ENCODE measurements at regions not wholly inside any gene's neighbourhood (a gene's known extent, or its start where the extent isn't known, plus 50 kb on each side); places are given as distances from the start of the nearest gene placed in this dataset.

- no peak for DNase-seq
Measured at GRCh38 chr15:47397655-47398054, 319.6 kb upstream of the SEMA6D start.

- DNase-seq, result no peak
Measured at GRCh38 chr15:47398132-47398531, 319.2 kb upstream of the SEMA6D start.

DNA sequence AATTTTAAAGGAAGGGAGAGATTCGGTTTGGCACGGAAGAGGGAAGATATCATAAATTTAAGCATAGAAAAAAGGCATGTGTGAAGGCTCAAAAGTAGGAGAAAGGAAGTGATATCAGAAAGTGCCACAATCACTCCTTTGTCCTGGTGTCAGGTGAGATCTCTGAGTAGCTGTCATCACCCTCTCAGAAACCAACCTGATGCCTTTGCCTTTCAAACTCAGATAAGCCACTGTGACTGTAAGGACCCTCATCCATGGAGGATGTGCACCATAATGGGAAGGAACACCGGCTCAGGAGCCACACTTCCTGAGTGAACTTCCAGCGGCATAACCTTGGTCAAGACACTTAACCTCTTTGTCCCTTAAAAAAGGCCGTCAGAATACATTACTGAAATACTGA is 318.7 kb upstream of the SEMA6D start:
- no peak for DNase-seq

DNA sequence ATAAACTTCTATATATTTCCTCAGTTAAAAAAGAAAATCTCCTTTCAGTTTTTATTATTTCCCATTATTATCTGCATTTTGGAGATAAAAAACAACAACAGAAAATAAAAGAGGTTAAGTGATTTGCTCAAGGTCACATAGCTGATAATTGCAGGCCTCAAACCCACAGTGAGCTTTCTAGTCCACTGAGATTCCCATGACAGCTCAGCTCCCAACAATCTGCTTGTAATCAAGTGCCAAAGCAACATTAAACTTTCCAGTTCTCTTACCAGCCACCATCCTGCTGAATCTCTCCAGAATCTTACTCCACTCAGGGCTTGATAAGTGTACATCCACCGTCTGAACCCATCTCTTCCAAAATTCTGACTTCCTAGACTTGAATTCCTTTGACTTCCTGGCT is 318.2 kb upstream of the SEMA6D start:
- no peak for DNase-seq

GRCh38 chr15:47400603-47401002 is 316.7 kb upstream of the SEMA6D start:
- no peak for DNase-seq

DNA sequence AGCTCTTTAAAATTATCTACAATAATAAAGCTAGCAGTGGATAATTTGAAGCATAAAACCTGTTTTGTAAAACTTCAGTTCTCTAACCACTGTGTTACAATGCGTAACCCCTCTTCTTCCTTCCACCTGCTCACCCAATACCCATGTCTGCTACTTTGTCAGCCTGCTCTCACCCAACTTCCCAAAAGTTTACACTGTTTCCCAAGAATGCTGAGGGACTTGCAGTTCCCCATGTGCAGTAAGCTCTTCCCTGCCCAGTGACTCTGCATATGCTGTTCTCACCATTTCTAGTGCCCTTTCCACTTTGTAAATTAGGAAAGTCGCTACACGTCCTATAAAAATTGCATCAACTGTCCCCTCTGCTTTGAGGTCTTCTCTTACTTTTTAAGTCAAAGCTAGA is 315.9 kb upstream of the SEMA6D start:
- DNase-seq, result no peak

DNA sequence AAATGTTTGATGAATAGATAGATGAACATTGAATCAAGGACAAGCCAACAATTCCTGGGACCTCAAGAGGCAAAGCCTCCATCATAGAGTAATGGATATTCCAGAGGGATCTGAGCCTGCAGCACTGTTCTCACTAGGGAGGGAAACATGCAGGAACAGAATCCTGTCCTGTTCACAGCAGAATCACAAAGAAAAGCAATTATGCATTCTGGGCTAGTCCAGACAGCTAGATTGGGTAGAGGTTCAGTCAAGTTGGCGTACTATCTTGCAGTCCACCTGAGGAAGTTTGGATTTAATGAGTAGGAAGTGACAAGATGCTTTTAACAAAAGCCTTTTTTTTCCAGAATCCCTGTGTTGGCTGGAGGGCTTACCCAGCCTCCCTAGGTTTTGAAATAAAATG is 314.5 kb upstream of the SEMA6D start:
- no peak for DNase-seq

DNA sequence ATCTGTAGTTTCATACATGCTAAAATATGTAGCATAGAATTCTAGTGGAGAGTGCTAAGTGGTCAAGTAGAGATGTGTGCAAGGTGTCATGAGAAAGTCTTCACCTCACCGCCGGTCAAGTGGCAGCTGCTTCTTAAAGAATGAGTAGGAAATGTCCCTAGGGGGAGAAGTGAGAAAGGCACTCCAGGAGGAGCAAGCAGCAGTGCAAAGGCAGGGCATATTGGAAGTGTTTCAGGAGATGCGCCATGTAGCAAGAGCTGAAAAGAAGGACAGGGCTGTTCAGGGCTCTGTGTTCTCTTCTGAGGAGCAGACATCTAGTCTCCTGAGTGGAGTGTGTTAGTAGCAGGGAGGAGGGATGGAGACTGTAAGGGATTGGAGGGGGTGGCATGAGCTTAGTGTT is 312.4 kb upstream of the SEMA6D start:
- no peak for DNase-seq

GRCh38 chr15:47405365-47406162 is 311.7 kb upstream of the SEMA6D start:
- DNase-seq, result no peak

DNA sequence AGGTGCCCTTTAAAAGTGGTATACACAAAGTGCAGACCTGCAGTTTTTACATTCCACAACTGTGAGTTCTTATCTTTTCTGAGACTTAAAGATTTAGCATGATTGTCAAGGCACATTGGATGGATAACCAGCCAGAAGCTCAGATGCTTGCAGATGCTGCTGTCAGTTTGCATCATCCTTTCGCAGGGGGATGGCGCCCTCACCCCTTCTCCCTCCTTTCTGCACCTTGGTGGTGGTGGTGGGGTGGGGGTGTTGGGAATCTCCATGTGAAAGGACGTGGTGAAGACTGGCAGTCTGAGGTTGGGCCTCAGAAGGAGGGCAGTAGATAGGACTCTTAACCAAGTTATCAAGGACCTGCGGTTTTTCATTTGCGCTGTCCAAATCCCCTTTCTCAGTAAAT is 309.6 kb upstream of the SEMA6D start:
- no peak for DNase-seq

DNA sequence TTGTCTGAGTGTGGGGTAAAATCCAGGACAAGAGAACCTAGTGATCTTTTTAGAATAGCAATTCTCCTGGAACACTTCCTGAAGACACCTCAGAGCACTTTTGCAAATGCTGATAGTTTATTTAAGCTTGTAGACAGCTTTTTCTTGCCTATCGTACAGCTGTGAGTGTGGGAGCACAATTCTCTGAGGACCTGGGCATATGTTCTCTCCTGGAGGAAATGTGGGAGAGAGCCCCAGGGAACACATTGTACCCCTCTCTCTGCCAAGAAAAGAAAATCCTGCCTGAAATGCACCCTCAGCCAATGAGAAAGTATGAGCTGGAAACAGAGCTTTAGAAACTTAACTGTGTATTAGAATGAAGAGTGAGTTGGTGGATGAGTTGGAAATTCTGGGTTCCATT is 308.3 kb upstream of the SEMA6D start:
- DNase-seq, result no peak

GRCh38 chr15:47409600-47409999 is 307.7 kb upstream of the SEMA6D start:
- no peak for DNase-seq

GRCh38 chr15:47410247-47410646 is 307.1 kb upstream of the SEMA6D start:
- DNase-seq, result no peak

GRCh38 chr15:47411733-47412132 is 305.6 kb upstream of the SEMA6D start:
- no peak for DNase-seq

DNA sequence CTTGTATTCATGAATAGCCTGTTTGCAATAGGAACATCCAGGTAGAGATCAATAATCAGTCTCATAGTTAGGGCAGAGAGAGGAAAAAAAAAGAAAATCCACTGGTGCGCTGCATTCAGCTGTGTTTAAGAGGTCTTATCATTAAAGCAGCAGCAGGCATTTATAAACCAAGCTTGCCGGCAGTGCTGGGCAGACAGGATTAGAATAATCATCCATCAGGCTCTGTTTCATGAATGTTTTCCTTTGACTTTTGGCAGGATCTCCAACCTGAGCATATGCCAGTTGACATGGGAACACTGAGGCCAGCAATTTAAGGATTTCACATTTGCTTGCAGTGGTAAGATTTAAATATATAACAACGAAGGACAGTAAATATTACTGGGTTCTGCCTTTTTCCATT is 305.2 kb upstream of the SEMA6D start:
- DNase-seq, result no peak

- no peak for DNase-seq
Measured at GRCh38 chr15:47412802-47413201, 304.5 kb upstream of the SEMA6D start.

- no peak for DNase-seq
Measured at GRCh38 chr15:47414207-47414606, 303.1 kb upstream of the SEMA6D start.

GRCh38 chr15:47415539-47415971 is 301.8 kb upstream of the SEMA6D start:
- no peak for DNase-seq

GRCh38 chr15:47422881-47423665 is 294.2 kb upstream of the SEMA6D start:
- no peak for DNase-seq

- no peak for DNase-seq
Measured at GRCh38 chr15:47427463-47427862, 289.8 kb upstream of the SEMA6D start.

- DNase-seq, result no peak
Measured at GRCh38 chr15:47429376-47429775, 287.9 kb upstream of the SEMA6D start.

DNA sequence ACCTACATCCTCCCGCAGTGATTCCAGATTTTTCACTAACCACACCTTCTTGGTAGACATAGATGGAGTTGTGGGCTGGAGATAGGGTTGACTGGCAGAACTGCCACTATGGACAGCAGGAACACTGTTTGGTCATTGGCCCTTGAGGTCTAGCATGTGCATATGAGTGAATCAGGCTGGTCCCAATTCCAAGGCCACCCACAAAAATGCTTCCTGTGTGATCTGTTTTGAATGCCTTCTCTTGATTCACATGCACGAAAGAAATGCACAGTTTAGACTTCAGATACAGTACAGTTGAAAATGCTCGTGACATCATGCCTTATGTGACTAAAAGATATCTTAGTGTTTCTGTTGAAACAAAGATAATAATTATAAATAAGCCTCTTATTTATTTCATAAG is 285.8 kb upstream of the SEMA6D start:
- no peak for DNase-seq

- no peak for DNase-seq
Measured at GRCh38 chr15:47432826-47433225, 284.5 kb upstream of the SEMA6D start.

DNA sequence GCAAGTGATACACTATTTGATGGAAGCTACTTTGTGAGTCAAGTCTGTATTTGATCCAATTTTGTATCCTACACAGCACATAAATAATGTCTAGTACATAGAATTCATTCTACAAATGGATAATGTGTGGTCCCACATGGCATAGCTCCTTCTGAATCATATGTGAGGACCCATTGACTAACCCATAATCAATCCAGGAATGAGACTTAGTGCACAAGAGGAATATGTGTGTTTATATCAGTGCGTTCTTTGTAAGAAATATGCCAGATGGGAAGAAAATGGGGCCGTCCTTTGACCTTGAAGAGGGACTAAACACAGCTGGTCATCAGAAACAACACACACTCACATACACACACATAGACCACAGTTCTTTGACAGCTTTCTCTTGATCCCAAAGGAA is 282.7 kb upstream of the SEMA6D start:
- DNase-seq, result no peak
